SW 1271 (cell line): ENCODE measurements at regions not wholly inside any gene's neighbourhood (a gene's known extent, or its start where the extent isn't known, plus 50 kb on each side); places are given as distances from the start of the nearest gene placed in this dataset.
"Not testable (repeated sequence)": the region's sequence is repeated elsewhere in the genome, so short reads cannot be mapped to it uniquely, and the experiment has no call there.

Experiments
- DNase-seq, 2 experiments: peaks; one replicate each; lab custom pipeline; 2025; lab: John Stamatoyannopoulos, UW

- DNase-seq, result no peak
These were observed 193.9 kb upstream of the RAG2 start for GRCh38 chr11:36791957-36792356.

- DNase-seq, result no peak
These were observed 192.5 kb upstream of the RAG2 start for GRCh38 chr11:36790526-36790925.

GRCh38 chr11:36783808-36784207, 185.8 kb upstream of the RAG2 start:
- no peak for DNase-seq

GRCh38 chr11:36779791-36780190, 181.8 kb upstream of the RAG2 start:
- no peak for DNase-seq

GRCh38 chr11:36777311-36777710, 179.3 kb upstream of the RAG2 start:
- DNase-seq, result no peak

- no peak for DNase-seq
These were observed 177.7 kb upstream of the RAG2 start for GRCh38 chr11:36775756-36776155.

GRCh38 chr11:36775130-36775529, 177.1 kb upstream of the RAG2 start:
- DNase-seq, result no peak

- DNase-seq, result no peak
These were observed 176.6 kb upstream of the RAG2 start for GRCh38 chr11:36774603-36775002.

GRCh38 chr11:36763187-36763586, 165.2 kb upstream of the RAG2 start:
- no peak for DNase-seq

GRCh38 chr11:36757075-36757474, 159.0 kb upstream of the RAG2 start:
- no peak for DNase-seq

- no peak for DNase-seq
These were observed 155.9 kb upstream of the RAG2 start for GRCh38 chr11:36753960-36754359.

GRCh38 chr11:36751996-36752395, 154.0 kb upstream of the RAG2 start:
- no peak for DNase-seq

GRCh38 chr11:36751335-36751781, 153.3 kb upstream of the RAG2 start:
- no peak for DNase-seq

GRCh38 chr11:36750349-36750748, 152.3 kb upstream of the RAG2 start:
- DNase-seq, result no peak

- DNase-seq, result no peak
These were observed 150.8 kb upstream of the RAG2 start for GRCh38 chr11:36748836-36749235.

- peak; percentile 57 to 86 for DNase-seq
These were observed 149.1 kb upstream of the RAG2 start for GRCh38 chr11:36746886-36747710.

- DNase-seq, result peak; percentile 1 to 36
These were observed 146.5 kb upstream of the RAG2 start for GRCh38 chr11:36744375-36745168.

- DNase-seq, result no peak
These were observed 145.0 kb upstream of the RAG2 start for GRCh38 chr11:36743039-36743438.

- DNase-seq, result no peak
These were observed 143.5 kb upstream of the RAG2 start for GRCh38 chr11:36741515-36741914.

GRCh38 chr11:36738292-36738861, 140.3 kb upstream of the RAG2 start:
- no peak for DNase-seq

GRCh38 chr11:36736103-36736502, 138.1 kb upstream of the RAG2 start:
- DNase-seq, result no peak

GRCh38 chr11:36733721-36734120, 135.7 kb upstream of the RAG2 start:
- not testable (repeated sequence) for DNase-seq

- DNase-seq, result no peak
These were observed 132.7 kb upstream of the RAG2 start for GRCh38 chr11:36730761-36731160.
